HEK293 (cell line): ENCODE measurements at regions not wholly inside any gene's neighbourhood (a gene's known extent, or its start where the extent isn't known, plus 50 kb on each side); places are given as distances from the start of the nearest gene placed in this dataset.

Experiments used
- ZBTB7A ChIP-seq: fragments of 450-650 bp; formaldehyde crosslinking; IDR thresholded peaks from 2 replicates; pipeline ENCODE4 v1.5.1; 2016; ENCODE audit warnings: low read depth, missing biosample characterization, missing genetic modification characterization
- ZFP3 ChIP-seq: fragments of 450-650 bp; formaldehyde crosslinking; IDR thresholded peaks from 2 replicates; pipeline ENCODE4 v1.5.1; 2016; ENCODE audit warnings: low read depth, missing biosample characterization, missing genetic modification characterization
- ZNF184 ChIP-seq: fragments of 450-650 bp; IDR thresholded peaks from 2 replicates; pipeline ENCODE4 v1.5.1; 2018; ENCODE audit warnings: missing biosample characterization, mild to moderate bottlenecking, missing genetic modification characterization
- ZNF747 ChIP-seq: fragments of 450-650 bp; formaldehyde crosslinking; IDR thresholded peaks from 2 replicates; pipeline ENCODE4 v1.5.1; 2016; ENCODE audit warnings: missing biosample characterization, missing genetic modification characterization
- TF ChIP-seq, protein P1 (sequence below): fragments of 450-650 bp; formaldehyde crosslinking; IDR thresholded peaks from 2 replicates; pipeline ENCODE4 v1.5.1; 2016; ENCODE audit warnings: missing biosample characterization, missing genetic modification characterization
- TF ChIP-seq, protein P2 (sequence below): fragments of 450-650 bp; formaldehyde crosslinking; IDR thresholded peaks from 2 replicates; pipeline ENCODE4 v1.5.1; 2016; ENCODE audit warnings: missing biosample characterization, missing genetic modification characterization
- TF ChIP-seq, protein P3 (sequence below): fragments of 450-650 bp; formaldehyde crosslinking; IDR thresholded peaks from 2 replicates; pipeline ENCODE4 v1.5.1; 2016; ENCODE audit warnings: missing biosample characterization, missing genetic modification characterization

DNA sequence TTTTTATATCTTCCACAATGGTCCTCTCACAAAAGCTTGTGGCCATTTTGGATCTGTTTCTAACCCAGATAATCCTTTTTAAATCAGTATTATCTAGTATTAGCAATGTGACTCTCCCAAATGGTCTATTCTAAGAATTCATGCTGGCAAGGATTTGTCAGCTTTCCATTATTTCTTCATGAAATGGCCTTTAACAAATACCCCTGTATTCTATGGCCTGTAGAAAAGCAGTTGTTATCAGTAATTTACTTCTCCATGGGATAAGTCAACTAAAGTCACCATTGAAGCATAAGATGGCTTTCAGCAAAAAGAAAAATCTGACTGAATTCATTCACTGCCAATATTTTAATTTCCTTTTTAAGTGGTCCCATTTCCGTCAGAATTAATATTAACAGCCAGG lies 346.4 kb upstream of the FAM174A start:
- TF ChIP-seq ZNF747 (tag by site-specific recombination) (no peak), ZNF184 (no peak), ZFP3 (tag by site-specific recombination) (no peak), ZBTB7A (no peak)
- TF ChIP-seq, protein P1, sequence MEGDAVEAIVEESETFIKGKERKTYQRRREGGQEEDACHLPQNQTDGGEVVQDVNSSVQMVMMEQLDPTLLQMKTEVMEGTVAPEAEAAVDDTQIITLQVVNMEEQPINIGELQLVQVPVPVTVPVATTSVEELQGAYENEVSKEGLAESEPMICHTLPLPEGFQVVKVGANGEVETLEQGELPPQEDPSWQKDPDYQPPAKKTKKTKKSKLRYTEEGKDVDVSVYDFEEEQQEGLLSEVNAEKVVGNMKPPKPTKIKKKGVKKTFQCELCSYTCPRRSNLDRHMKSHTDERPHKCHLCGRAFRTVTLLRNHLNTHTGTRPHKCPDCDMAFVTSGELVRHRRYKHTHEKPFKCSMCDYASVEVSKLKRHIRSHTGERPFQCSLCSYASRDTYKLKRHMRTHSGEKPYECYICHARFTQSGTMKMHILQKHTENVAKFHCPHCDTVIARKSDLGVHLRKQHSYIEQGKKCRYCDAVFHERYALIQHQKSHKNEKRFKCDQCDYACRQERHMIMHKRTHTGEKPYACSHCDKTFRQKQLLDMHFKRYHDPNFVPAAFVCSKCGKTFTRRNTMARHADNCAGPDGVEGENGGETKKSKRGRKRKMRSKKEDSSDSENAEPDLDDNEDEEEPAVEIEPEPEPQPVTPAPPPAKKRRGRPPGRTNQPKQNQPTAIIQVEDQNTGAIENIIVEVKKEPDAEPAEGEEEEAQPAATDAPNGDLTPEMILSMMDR = no peak
- TF ChIP-seq, protein P2, sequence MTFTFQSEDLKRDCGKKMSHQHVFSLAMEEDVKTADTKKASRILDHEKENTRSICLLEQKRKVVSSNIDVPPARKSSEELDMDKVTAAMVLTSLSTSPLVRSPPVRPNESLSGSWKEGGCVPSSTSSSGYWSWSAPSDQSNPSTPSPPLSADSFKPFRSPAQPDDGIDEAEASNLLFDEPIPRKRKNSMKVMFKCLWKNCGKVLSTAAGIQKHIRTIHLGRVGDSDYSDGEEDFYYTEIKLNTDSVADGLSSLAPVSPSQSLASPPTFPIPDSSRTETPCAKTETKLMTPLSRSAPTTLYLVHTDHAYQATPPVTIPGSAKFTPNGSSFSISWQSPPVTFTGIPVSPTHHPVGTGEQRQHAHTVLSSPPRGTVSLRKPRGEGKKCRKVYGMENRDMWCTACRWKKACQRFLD (tag by site-specific recombination) = no peak
- TF ChIP-seq, protein P3, sequence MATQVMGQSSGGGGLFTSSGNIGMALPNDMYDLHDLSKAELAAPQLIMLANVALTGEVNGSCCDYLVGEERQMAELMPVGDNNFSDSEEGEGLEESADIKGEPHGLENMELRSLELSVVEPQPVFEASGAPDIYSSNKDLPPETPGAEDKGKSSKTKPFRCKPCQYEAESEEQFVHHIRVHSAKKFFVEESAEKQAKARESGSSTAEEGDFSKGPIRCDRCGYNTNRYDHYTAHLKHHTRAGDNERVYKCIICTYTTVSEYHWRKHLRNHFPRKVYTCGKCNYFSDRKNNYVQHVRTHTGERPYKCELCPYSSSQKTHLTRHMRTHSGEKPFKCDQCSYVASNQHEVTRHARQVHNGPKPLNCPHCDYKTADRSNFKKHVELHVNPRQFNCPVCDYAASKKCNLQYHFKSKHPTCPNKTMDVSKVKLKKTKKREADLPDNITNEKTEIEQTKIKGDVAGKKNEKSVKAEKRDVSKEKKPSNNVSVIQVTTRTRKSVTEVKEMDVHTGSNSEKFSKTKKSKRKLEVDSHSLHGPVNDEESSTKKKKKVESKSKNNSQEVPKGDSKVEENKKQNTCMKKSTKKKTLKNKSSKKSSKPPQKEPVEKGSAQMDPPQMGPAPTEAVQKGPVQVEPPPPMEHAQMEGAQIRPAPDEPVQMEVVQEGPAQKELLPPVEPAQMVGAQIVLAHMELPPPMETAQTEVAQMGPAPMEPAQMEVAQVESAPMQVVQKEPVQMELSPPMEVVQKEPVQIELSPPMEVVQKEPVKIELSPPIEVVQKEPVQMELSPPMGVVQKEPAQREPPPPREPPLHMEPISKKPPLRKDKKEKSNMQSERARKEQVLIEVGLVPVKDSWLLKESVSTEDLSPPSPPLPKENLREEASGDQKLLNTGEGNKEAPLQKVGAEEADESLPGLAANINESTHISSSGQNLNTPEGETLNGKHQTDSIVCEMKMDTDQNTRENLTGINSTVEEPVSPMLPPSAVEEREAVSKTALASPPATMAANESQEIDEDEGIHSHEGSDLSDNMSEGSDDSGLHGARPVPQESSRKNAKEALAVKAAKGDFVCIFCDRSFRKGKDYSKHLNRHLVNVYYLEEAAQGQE (tag by site-specific recombination) = no peak
